ENCODE measurements at regions not wholly inside any gene's neighbourhood (a gene's known extent, or its start where the extent isn't known, plus 50 kb on each side); places are given as distances from the start of the nearest gene placed in this dataset.

DNA sequence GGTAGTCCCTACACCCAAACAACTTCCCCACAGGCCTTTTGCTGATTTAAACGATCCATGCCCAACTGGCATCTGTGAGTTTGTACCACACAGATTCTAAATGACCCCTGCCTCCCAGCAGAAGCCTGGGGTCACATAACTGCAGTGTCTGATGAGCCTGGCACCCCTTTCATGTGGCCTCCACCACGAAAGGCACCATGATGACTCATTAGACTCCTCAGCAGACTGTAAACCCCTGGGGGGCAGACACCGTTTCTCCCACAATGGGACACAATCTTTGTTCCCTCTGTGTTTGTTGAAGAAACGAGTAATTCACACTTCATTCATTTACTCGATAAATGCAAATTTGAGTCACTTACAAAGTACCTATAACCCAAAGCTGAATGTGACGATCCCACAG lies 81.6 kb downstream of the CCDC185 start:
- TF ChIP-seq CTCF (IDR thresholded peaks at IDR 0.05) (no peak), ZNF512 (CRISPR knock-in tag; IDR thresholded peaks at IDR 0.05; ENCODE audit: borderline replicate concordance) (no peak)

Data from WTC11 (cell line).